M059J (cell line): ENCODE measurements at regions not wholly inside any gene's neighbourhood (a gene's known extent, or its start where the extent isn't known, plus 50 kb on each side); places are given as distances from the start of the nearest gene placed in this dataset.
"Not testable (repeated sequence)": the region's sequence is repeated elsewhere in the genome, so short reads cannot be mapped to it uniquely, and the experiment has no call there.

ENCODE experiments used
- DNase-seq: peaks from one replicate; pipeline ENCODE4 v3.0.0-alpha.2; 2012; ENCODE audit warnings: low read depth

DNA sequence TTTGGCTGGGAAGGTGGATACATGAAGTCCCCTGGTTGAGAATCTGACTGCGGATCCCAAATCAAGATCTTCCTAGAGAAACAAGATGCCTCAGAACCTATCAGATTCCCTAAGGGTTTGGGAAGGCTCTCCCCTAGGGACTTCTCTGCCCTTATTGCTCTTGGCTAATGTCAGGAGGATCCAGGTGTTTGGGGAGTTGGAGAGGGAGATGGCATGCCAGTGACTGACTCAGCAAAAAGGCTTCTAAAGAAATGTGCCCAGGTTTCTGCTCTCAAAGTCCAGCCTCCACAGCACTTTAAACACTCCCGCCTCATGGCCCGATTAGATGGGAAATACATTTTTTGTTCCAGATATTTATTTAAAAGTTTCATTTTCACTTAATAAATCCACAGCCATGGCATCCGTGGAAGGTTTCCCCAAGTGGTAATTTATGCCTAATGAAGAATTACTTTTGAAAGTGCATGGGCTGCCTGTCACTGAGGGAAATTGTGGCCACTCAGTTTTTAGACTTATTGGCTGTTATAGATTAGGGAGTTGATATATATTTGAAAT is 156.4 kb downstream of the OSR1 start:
- no peak for DNase-seq

DNA sequence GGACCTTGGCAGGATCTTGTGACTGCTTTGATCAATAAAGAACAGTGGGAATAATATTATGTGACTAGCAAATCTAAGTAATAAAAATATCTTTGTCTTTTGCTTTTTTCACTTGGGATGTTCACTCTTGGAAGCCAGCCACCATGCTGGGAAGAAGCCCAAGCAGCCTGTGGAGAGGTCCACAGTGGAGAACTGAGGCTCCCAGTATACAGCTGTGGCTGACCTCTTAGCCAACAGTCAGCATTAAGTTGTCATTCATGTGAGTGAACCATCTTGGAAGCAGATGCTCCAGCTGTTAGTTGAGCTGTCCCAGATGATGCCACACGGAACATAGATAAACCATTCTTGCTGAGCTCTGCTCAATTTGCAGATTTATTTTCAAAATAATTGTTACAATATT is 160.0 kb downstream of the OSR1 start:
- DNase-seq = no peak

DNA sequence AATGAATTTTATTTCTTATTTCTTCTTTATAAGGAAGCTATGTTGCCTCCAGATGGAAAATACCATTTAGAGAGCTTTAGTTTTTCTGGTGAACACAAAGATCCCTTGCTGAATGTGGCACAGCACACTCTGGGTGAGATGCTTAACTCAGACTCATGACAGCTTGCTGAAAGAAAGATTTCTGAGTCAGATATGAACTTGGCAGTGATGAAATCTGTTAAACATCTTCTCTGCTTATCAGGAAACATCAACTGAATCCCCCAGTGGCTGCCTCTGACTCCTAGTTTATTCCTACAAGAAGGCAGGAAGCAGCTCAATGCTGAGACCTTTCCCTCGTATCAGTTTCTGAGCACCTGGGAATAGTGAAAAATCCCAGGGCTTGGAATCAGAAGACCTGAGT is 162.8 kb downstream of the OSR1 start:
- no peak for DNase-seq

DNA sequence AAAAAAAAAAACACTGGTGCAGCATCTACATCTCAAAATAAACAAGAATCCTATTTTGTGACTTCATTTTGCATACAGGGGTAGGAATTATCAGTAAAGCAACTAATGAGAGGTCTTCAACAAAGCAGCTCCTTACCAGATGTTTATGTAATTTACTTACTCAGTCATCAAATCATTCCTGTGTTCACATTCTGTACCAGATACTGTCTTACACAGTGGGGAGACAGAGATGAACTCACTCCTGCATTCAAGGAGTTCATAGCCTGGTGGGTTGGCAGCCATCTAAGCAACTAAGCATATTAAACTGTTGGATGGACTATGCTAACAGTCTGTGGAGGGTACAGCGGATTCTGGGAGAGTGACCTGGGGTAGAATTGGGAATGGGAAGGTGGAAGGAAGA is 169.0 kb downstream of the OSR1 start:
- DNase-seq = no peak

- peak; percentile 64 for DNase-seq
Measured at GRCh38 chr2:19187323-19188020, 171.0 kb downstream of the OSR1 start.

DNA sequence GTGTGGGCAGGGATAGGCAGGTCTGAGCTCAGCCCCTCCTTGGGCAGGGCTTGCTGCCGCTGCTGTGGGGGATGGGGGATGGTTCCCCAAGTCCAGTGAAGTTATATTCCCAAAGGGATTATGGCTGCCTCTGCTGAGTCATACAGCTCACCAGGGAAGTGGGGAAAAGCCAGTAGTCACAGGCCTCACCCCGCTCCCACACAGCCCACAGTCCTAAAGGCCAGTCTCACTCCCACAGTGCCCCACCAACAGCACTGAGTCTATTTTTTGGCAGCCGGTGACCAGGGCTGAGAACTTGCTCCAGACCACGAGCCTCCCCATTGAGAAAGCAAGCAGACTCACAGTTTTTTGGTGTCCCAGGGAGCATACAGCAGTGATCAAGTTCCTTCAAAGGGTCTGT is 173.3 kb downstream of the OSR1 start:
- DNase-seq = peak; percentile 26

DNA sequence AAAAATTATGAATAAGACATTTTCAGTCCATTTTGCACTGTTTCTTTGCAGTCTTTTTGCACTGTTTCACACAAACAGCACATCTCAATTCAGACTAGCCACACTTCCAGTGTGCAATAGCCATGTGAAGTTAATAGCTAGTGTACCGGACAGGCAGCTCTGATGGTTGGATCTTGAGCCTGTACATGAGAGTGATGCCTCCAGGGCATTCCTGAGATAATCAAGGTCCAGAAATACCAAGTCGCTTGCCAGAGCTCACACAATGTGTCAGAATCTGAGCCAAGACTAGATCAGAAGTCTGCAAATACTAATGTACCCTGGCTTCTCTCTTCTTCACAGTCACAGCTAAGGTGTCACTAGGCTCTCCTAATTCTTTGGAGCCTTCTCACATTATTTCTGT is 180.2 kb downstream of the OSR1 start:
- DNase-seq = peak; percentile 63

DNA sequence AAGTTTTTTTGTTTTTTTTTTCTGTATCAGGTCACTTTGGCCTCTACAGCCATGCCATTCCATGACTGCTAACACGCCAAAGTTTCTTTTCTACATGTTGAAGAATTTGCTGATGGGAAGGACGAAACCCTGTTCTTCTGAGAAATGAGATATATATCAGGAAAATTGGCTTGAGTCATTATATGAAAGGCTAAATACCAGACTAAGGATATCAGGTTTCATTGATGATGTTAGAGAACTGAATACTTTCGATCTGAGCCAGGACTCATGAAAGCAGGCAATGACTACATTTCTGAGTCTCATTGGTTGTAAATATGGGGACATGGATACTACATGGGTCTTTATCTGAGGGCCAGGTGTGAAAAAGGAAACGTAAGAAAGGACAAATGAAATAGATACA is 181.4 kb downstream of the OSR1 start:
- peak; percentile 56 for DNase-seq

- no peak for DNase-seq
Measured at GRCh38 chr2:19176172-19176852, 182.1 kb downstream of the OSR1 start.

GRCh38 chr2:19174176-19174575 is 184.2 kb downstream of the OSR1 start:
- DNase-seq = no peak

DNA sequence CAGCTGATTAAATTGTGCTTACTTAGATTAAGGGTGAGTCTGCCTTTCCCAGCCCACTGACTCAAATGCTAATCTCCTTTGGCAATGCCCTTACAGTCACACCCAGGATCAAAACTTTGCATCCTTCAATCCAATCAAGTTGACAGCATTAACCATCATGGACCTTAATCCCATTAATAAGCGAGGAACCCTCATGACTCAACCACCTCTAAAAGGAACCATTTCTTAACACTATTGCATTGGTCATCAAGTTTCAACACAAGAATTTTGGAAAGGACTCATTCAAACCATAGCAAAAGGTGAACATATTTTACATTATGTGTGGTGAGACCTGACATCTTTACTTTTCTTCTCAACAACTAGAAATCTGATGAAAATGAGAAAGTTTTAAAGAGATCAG is 187.0 kb downstream of the OSR1 start:
- no peak for DNase-seq

GRCh38 chr2:19169134-19169768 is 189.2 kb downstream of the OSR1 start:
- no peak for DNase-seq

- DNase-seq = not testable (repeated sequence)
Measured at GRCh38 chr2:19164099-19164498, 194.3 kb downstream of the OSR1 start.

GRCh38 chr2:19158896-19159295 is 199.5 kb downstream of the OSR1 start:
- peak; percentile 21 for DNase-seq

DNA sequence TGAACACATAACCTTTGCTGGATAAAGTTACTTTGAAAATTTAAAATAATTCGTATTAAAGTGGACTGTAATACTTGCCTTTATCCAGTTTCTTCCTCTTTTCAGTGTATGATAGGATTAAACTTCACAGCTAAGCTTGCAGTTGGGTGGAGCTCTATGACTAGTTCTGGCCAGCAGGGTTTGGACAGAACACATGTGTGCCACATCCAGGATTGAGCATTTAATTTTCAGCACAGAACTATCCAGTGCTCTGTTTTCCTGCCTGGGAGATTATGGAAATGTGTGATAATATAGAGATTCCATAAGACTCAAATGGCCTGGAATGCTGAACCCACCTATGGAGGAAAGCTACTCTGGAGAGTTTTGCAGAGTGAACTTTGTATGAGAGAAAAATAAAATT is 200.2 kb downstream of the OSR1 start:
- DNase-seq = no peak

DNA sequence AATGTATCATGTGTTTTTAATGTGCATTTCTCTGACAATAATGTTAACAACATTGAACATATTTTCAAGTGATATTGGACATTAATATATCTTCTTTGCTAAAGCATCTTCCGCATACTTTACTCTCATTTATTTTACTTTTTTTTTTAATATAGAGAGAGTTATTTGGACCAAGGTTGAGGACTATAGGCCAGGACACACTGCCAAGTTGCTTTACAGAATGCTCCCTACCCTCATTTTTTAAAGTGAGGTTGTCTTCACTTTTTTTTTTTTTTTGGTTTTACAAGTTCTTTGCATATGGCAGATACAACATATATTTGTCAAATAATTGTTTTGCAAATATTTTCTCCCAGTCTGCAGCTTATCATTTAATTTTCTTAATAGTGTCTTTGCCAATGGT is 201.8 kb downstream of the OSR1 start:
- no peak for DNase-seq

- DNase-seq = no peak
Measured at GRCh38 chr2:19150726-19151125, 207.7 kb downstream of the OSR1 start.

DNA sequence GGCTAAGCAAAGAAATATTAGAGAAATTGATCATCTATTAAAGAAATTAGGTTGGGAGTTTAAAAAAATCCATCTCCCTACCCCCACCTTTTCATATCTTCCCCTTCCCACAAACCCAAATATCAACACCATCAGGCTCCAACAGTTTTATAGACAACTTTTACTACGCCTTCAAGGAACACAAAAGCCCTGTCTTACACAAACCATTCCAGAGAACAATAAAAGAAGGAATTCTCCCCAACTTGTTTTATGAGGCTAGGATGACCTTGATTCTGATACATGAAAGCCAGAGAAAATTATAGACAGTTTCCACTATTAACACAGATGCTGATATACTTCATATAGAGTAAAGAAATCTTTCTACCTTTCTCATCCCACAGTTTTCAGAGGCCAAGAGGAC is 211.6 kb downstream of the OSR1 start:
- peak; percentile 6 for DNase-seq

DNA sequence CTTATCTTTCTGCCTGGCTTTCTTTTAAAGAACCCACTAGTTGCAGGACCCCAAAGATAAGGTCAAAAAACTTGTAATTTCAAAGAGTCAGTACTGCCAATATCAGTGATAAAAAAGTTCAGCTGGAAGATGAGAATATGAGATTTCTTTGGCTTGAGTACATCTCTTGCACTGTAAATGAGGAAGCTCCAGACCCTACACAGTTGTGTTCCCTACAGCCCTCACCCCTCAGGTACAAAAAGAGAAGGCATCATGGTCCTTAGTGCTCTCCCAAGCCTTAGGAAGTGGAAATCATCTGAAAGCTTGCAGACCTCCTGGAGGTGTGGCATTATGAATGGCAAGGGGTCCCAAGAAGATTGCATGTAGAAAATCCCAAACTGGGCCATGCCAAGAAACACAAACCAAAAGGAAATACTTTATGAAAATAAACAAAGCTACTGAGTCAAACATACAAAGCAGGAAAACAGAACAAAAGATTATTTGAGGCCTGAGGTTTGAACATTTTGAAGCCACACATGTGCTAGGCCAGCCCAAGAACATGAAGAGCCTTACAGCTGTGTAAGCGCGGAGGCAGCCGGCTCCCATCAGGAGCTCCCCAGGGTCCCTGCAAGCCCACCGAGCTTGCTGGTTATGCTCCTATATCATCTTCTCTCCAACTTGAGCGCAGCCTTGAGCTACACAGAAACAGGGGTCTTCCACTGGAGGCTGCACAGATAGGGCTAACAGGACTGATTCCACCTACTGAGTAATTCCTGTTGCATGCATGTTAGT is 217.0 kb downstream of the OSR1 start:
- DNase-seq = peak; percentile 18

DNA sequence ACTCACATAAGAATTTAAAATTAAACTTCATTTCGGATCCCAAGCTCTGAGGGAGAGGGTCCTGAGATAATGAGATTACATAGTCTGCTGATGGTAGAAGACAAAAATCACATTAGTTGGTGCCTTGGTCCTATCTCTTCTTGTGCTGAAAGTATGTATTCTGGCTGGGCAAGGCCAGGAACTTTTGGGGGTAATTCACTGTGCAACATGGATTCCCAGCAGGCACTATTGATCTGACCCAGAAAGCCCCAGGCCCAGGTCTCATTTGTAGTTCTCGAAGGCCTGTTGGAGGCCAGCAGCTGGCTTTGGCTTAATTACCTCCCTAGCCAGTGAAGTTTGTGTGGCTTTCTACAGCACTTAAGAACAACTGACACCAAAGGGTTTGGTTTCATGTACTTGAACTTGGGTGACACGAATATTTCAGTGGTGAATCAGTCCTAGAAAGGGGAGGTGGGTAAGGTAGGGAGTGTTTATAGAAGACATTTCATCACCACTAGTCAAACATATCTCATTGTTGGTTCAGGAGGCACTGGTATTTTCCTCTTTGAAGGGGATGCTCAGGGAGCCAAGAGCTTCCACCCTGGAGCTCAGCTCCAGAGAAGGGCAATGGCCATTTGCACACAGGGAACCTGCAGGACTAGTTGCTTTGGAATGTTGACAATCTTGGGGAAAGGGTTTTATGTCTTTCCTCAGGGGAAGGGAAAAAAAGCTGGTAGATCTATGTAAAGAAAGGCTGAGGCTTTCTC is 217.8 kb downstream of the OSR1 start:
- peak; percentile 98 for DNase-seq

- no peak for DNase-seq
Measured at GRCh38 chr2:19139386-19139785, 219.0 kb downstream of the OSR1 start.
